PFSK-1 (cell line): ENCODE measurements at regions not wholly inside any gene's neighbourhood (a gene's known extent, or its start where the extent isn't known, plus 50 kb on each side); places are given as distances from the start of the nearest gene placed in this dataset.

Experiments used
- POLR2AphosphoS5 ChIP-seq: IDR thresholded peaks from 2 replicates; pipeline ENCODE4 v1.6.1; 2012; ENCODE audit warnings: low read depth, mild to moderate bottlenecking, control low read depth, low read length, moderate library complexity
- TF ChIP-seq, protein P1 (sequence below), 2 experiments: IDR thresholded peaks; 2 replicates each; pipeline versions ENCODE4 v1.6.1 to v1.8.0; 2011 to 2012; ENCODE audit warnings: low read depth in 2 of 2, low read length in 2 of 2, control low read depth in 1 of 2, inconsistent platforms in 1 of 2, mild to moderate bottlenecking in 1 of 2, moderate library complexity in 1 of 2; ENCODE audit not compliant: insufficient read depth in 1 of 2

DNA sequence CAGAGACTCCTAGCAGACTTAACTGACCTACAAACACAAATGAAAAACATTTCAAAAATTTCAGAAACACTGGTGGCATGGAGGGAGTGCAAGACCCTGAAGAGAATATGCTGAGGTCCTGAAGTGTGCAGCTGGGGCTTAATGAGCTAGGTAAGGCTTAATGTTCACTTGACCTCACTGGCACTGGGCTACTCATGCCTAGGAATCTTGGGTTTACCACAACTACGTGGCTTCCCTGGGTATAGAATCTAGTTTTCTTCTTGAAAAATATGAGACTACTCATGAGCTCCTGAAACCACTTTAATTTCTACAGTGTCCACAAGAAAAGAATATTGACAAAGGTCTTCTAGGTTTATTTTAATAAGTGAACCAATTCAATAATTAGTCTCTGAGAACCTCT lies 139.8 kb downstream of the HNMT start:
- TF ChIP-seq, protein P1, sequence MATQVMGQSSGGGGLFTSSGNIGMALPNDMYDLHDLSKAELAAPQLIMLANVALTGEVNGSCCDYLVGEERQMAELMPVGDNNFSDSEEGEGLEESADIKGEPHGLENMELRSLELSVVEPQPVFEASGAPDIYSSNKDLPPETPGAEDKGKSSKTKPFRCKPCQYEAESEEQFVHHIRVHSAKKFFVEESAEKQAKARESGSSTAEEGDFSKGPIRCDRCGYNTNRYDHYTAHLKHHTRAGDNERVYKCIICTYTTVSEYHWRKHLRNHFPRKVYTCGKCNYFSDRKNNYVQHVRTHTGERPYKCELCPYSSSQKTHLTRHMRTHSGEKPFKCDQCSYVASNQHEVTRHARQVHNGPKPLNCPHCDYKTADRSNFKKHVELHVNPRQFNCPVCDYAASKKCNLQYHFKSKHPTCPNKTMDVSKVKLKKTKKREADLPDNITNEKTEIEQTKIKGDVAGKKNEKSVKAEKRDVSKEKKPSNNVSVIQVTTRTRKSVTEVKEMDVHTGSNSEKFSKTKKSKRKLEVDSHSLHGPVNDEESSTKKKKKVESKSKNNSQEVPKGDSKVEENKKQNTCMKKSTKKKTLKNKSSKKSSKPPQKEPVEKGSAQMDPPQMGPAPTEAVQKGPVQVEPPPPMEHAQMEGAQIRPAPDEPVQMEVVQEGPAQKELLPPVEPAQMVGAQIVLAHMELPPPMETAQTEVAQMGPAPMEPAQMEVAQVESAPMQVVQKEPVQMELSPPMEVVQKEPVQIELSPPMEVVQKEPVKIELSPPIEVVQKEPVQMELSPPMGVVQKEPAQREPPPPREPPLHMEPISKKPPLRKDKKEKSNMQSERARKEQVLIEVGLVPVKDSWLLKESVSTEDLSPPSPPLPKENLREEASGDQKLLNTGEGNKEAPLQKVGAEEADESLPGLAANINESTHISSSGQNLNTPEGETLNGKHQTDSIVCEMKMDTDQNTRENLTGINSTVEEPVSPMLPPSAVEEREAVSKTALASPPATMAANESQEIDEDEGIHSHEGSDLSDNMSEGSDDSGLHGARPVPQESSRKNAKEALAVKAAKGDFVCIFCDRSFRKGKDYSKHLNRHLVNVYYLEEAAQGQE (IDR thresholded peaks at IDR 0.05; ENCODE audit: insufficient read depth in 1 of 2, low read depth in 2 of 2, low read length in 2 of 2) = no peak
- TF ChIP-seq POLR2AphosphoS5 = no peak
